ENCODE measurements at regions not wholly inside any gene's neighbourhood (a gene's known extent, or its start where the extent isn't known, plus 50 kb on each side); places are given as distances from the start of the nearest gene placed in this dataset.
"Not testable (repeated sequence)": the region's sequence is repeated elsewhere in the genome, so short reads cannot be mapped to it uniquely, and the experiment has no call there.

- H3K27me3 ChIP-seq (replicated peaks; ENCODE audit: insufficient read depth), result peaks cover 20% of the 10 kb centered on the region
- DNase-seq (ENCODE audit: low spot score), result no peak
- TF ChIP-seq POLR2A (IDR thresholded peaks at IDR 0.05) (no peak), CTCF (IDR thresholded peaks at IDR 0.05) (no peak), POLR2AphosphoS5 (IDR thresholded peaks at IDR 0.05) (no peak)
- no peaks in the 10 kb centered on the region for H3K36me3 ChIP-seq
- WGBS, result 34% methylated on average over 49 of the region's 49 CpGs
- no peaks in the 10 kb centered on the region for H3K9me3 ChIP-seq
- H3K4me3 ChIP-seq, result no peak overlapping the region
- H3K27ac ChIP-seq, result no peak overlapping the region
- no peaks in the 10 kb centered on the region for H3K4me1 ChIP-seq (replicated peaks)
- intact Hi-C loops (cut with DNase I), result no loop called here
Measured at GRCh38 chr17:21841839-21842238, 149.5 kb downstream of the KCNJ18 start.

GRCh38 chr17:21842332-21843317 is 150.3 kb downstream of the KCNJ18 start:
- no peak for TF ChIP-seq POLR2A (IDR thresholded peaks at IDR 0.05)
- TF ChIP-seq CTCF (IDR thresholded peaks at IDR 0.05), result no peak
- no peak for TF ChIP-seq POLR2AphosphoS5 (IDR thresholded peaks at IDR 0.05)
- Histone ChIP-seq H3K4me1 (replicated peaks) (no peaks in the 10 kb centered on the region), H3K36me3 (no peaks in the 10 kb centered on the region), H3K4me3 (peak overlapping the region in 1 of 2 donors; percentile 16), H3K9me3 (no peaks in the 10 kb centered on the region), H3K27me3 (replicated peaks; ENCODE audit: insufficient read depth) (peaks cover 20% of the 10 kb centered on the region), H3K27ac (no peak overlapping the region)
- 28% methylated on average over 136 of the region's 136 CpGs for WGBS
- intact Hi-C loops (cut with DNase I), result no loop called here
- no peak for DNase-seq (ENCODE audit: low spot score)

GRCh38 chr17:21843318-21843865 is 151.1 kb downstream of the KCNJ18 start:
- DNase-seq (ENCODE audit: low spot score), result no peak
- Histone ChIP-seq H3K4me3 (peak overlapping the region in 1 of 2 donors; percentile 16), H3K27ac (no peak overlapping the region), H3K36me3 (no peaks in the 10 kb centered on the region), H3K27me3 (replicated peaks; ENCODE audit: insufficient read depth) (peaks cover 20% of the 10 kb centered on the region), H3K4me1 (replicated peaks) (no peaks in the 10 kb centered on the region), H3K9me3 (no peaks in the 10 kb centered on the region)
- intact Hi-C loops (cut with DNase I), result no loop called here
- TF ChIP-seq POLR2A (IDR thresholded peaks at IDR 0.05), result no peak
- TF ChIP-seq CTCF (IDR thresholded peaks at IDR 0.05), result no peak
- TF ChIP-seq POLR2AphosphoS5 (IDR thresholded peaks at IDR 0.05), result no peak
- WGBS, result 36% methylated on average over 75 of the region's 75 CpGs

- no peak overlapping the region for H3K4me3 ChIP-seq
- no peak overlapping the region for H3K27ac ChIP-seq
- 36% methylated on average over 72 of the region's 72 CpGs for WGBS
- no peaks in the 10 kb centered on the region for H3K4me1 ChIP-seq (replicated peaks)
- H3K27me3 ChIP-seq (replicated peaks; ENCODE audit: insufficient read depth), result peaks cover 20% of the 10 kb centered on the region
- TF ChIP-seq POLR2AphosphoS5 (IDR thresholded peaks at IDR 0.05), result no peak
- H3K9me3 ChIP-seq, result no peaks in the 10 kb centered on the region
- intact Hi-C loops (cut with DNase I), result no loop called here
- no peaks in the 10 kb centered on the region for H3K36me3 ChIP-seq
- DNase-seq (ENCODE audit: low spot score), result no peak
Measured at GRCh38 chr17:21843951-21844590, 151.7 kb downstream of the KCNJ18 start.

- H3K27ac ChIP-seq; H3K4me3 ChIP-seq; H3K4me1 ChIP-seq (replicated peaks); intact Hi-C loops (cut with DNase I); DNase-seq (ENCODE audit: low spot score); H3K27me3 ChIP-seq (replicated peaks; ENCODE audit: insufficient read depth); H3K9me3 ChIP-seq; H3K36me3 ChIP-seq: not testable (repeated sequence)
- WGBS, result 67% methylated on average over 4 of the region's 4 CpGs
Measured at GRCh38 chr17:21848510-21848909, 156.2 kb downstream of the KCNJ18 start.

- 45% methylated on average over 2 of the region's 2 CpGs for WGBS
Measured at GRCh38 chr17:21849030-21849429, 156.7 kb downstream of the KCNJ18 start.

GRCh38 chr17:21850614-21851013 is 158.3 kb downstream of the KCNJ18 start:
- intact Hi-C loops (cut with DNase I); H3K27ac ChIP-seq; H3K9me3 ChIP-seq; H3K36me3 ChIP-seq; H3K27me3 ChIP-seq (replicated peaks; ENCODE audit: insufficient read depth); H3K4me1 ChIP-seq (replicated peaks); H3K4me3 ChIP-seq; DNase-seq (ENCODE audit: low spot score): not testable (repeated sequence)
- 64% methylated on average over 5 of the region's 5 CpGs for WGBS

More at GRCh38 chr17:21849030-21849429, 156.7 kb downstream of the KCNJ18 start:
- H3K4me1 ChIP-seq (replicated peaks); H3K4me3 ChIP-seq; H3K9me3 ChIP-seq; DNase-seq (ENCODE audit: low spot score); intact Hi-C loops (cut with DNase I); H3K27me3 ChIP-seq (replicated peaks; ENCODE audit: insufficient read depth); H3K27ac ChIP-seq; H3K36me3 ChIP-seq: not testable (repeated sequence)
